IPS-18a (cell line): ENCODE measurements at regions not wholly inside any gene's neighbourhood (a gene's known extent, or its start where the extent isn't known, plus 50 kb on each side); places are given as distances from the start of the nearest gene placed in this dataset.

Experiments used
- H3K27ac ChIP-seq: one replicate; pipeline ENCODE4 v1.5.1; 2013; ENCODE audit warnings: low read length
- H3K27me3 ChIP-seq: one replicate; pipeline ENCODE4 v1.6.1; 2013; ENCODE audit warnings: mild to moderate bottlenecking, low read length; ENCODE audit not compliant: control insufficient read depth, insufficient read depth
- H3K36me3 ChIP-seq: one replicate; pipeline ENCODE4 v1.6.1; 2013; ENCODE audit warnings: low read depth, low read length; ENCODE audit not compliant: control insufficient read depth
- H3K4me1 ChIP-seq: one replicate; pipeline ENCODE4 v1.6.1; 2013; ENCODE audit warnings: low read depth, low read length; ENCODE audit not compliant: control insufficient read depth
- H3K4me3 ChIP-seq: one replicate; pipeline ENCODE4 v1.5.1; 2013; ENCODE audit warnings: low read length
- H3K9ac ChIP-seq: one replicate; pipeline ENCODE4 v1.6.1; 2013; ENCODE audit warnings: mild to moderate bottlenecking, low read length, moderate library complexity
- H3K9me3 ChIP-seq: one replicate; pipeline ENCODE4 v1.6.1; 2013; ENCODE audit warnings: low read depth, low read length; ENCODE audit not compliant: control insufficient read depth

GRCh38 chr2:41913921-41914609 is 133.8 kb upstream of the PKDCC start:
- Histone ChIP-seq H3K9ac (no peak overlapping the region), H3K27ac (no peak overlapping the region), H3K4me3 (no peak overlapping the region), H3K36me3 (no peaks in the 10 kb centered on the region), H3K4me1 (no peaks in the 10 kb centered on the region), H3K9me3 (no peaks in the 10 kb centered on the region), H3K27me3 (no peaks in the 10 kb centered on the region)

GRCh38 chr2:41914936-41915335 is 132.9 kb upstream of the PKDCC start:
- Histone ChIP-seq H3K36me3 (no peaks in the 10 kb centered on the region), H3K27me3 (no peaks in the 10 kb centered on the region), H3K9me3 (no peaks in the 10 kb centered on the region), H3K4me3 (no peak overlapping the region), H3K27ac (no peak overlapping the region), H3K9ac (no peak overlapping the region), H3K4me1 (no peaks in the 10 kb centered on the region)

- H3K9me3 ChIP-seq: no peaks in the 10 kb centered on the region
These were observed 131.6 kb upstream of the PKDCC start for GRCh38 chr2:41916177-41916576.

GRCh38 chr2:41917587-41917986 is 130.2 kb upstream of the PKDCC start:
- Histone ChIP-seq H3K9ac (no peak overlapping the region), H3K27me3 (no peaks in the 10 kb centered on the region), H3K4me1 (no peaks in the 10 kb centered on the region), H3K36me3 (no peaks in the 10 kb centered on the region), H3K4me3 (no peak overlapping the region), H3K9me3 (no peaks in the 10 kb centered on the region), H3K27ac (no peak overlapping the region)

More at GRCh38 chr2:41916177-41916576, 131.6 kb upstream of the PKDCC start:
- no peaks in the 10 kb centered on the region for H3K36me3 ChIP-seq
- no peak overlapping the region for H3K27ac ChIP-seq
- H3K27me3 ChIP-seq: no peaks in the 10 kb centered on the region
- H3K9ac ChIP-seq: no peak overlapping the region
- no peak overlapping the region for H3K4me3 ChIP-seq
- H3K4me1 ChIP-seq: no peaks in the 10 kb centered on the region

GRCh38 chr2:41919135-41919534 is 128.7 kb upstream of the PKDCC start:
- Histone ChIP-seq H3K27me3 (no peaks in the 10 kb centered on the region), H3K4me1 (no peaks in the 10 kb centered on the region), H3K9me3 (no peaks in the 10 kb centered on the region), H3K4me3 (no peak overlapping the region), H3K27ac (no peak overlapping the region), H3K36me3 (no peaks in the 10 kb centered on the region), H3K9ac (no peak overlapping the region)

- Histone ChIP-seq H3K4me1 (no peaks in the 10 kb centered on the region), H3K27me3 (no peaks in the 10 kb centered on the region), H3K9ac (no peak overlapping the region), H3K27ac (no peak overlapping the region), H3K4me3 (no peak overlapping the region), H3K36me3 (no peaks in the 10 kb centered on the region), H3K9me3 (no peaks in the 10 kb centered on the region)
These were observed 127.6 kb upstream of the PKDCC start for GRCh38 chr2:41920181-41920580.

GRCh38 chr2:41920812-41921211 is 127.0 kb upstream of the PKDCC start:
- no peak overlapping the region for H3K4me3 ChIP-seq
- H3K27ac ChIP-seq: no peak overlapping the region
- no peaks in the 10 kb centered on the region for H3K27me3 ChIP-seq
- no peaks in the 10 kb centered on the region for H3K9me3 ChIP-seq
- H3K9ac ChIP-seq: no peak overlapping the region
- no peaks in the 10 kb centered on the region for H3K36me3 ChIP-seq
- no peaks in the 10 kb centered on the region for H3K4me1 ChIP-seq

- Histone ChIP-seq H3K27ac (no peak overlapping the region), H3K4me3 (no peak overlapping the region)
These were observed 125.6 kb upstream of the PKDCC start for GRCh38 chr2:41922177-41922576.

GRCh38 chr2:41923156-41923786 is 124.5 kb upstream of the PKDCC start:
- Histone ChIP-seq H3K9ac (no peak overlapping the region), H3K4me1 (no peaks in the 10 kb centered on the region), H3K27me3 (no peaks in the 10 kb centered on the region), H3K4me3 (no peak overlapping the region), H3K9me3 (no peaks in the 10 kb centered on the region), H3K36me3 (no peaks in the 10 kb centered on the region), H3K27ac (no peak overlapping the region)

More at GRCh38 chr2:41922177-41922576, 125.6 kb upstream of the PKDCC start:
- Histone ChIP-seq H3K9me3 (no peaks in the 10 kb centered on the region), H3K9ac (no peak overlapping the region), H3K36me3 (no peaks in the 10 kb centered on the region), H3K4me1 (no peaks in the 10 kb centered on the region), H3K27me3 (no peaks in the 10 kb centered on the region)

GRCh38 chr2:41924024-41924423 is 123.8 kb upstream of the PKDCC start:
- no peaks in the 10 kb centered on the region for H3K4me1 ChIP-seq

GRCh38 chr2:41924709-41925408 is 123.0 kb upstream of the PKDCC start:
- H3K4me3 ChIP-seq: no peak overlapping the region
- H3K4me1 ChIP-seq: no peaks in the 10 kb centered on the region
- H3K27ac ChIP-seq: no peak overlapping the region
- no peak overlapping the region for H3K9ac ChIP-seq
- no peaks in the 10 kb centered on the region for H3K27me3 ChIP-seq
- H3K9me3 ChIP-seq: no peaks in the 10 kb centered on the region
- H3K36me3 ChIP-seq: no peaks in the 10 kb centered on the region

More at GRCh38 chr2:41924024-41924423, 123.8 kb upstream of the PKDCC start:
- no peaks in the 10 kb centered on the region for H3K36me3 ChIP-seq
- H3K27me3 ChIP-seq: no peaks in the 10 kb centered on the region
- no peak overlapping the region for H3K9ac ChIP-seq
- H3K4me3 ChIP-seq: no peak overlapping the region
- H3K27ac ChIP-seq: no peak overlapping the region
- no peaks in the 10 kb centered on the region for H3K9me3 ChIP-seq
